NK-92 treated with Interleukin-12 subunit alpha and Interleukin-12 subunit beta, amount 100 ng/mL, for 24 hours (cell line): ENCODE measurements at regions not wholly inside any gene's neighbourhood (a gene's known extent, or its start where the extent isn't known, plus 50 kb on each side); places are given as distances from the start of the nearest gene placed in this dataset.

ENCODE experiments used
- DNase-seq: peaks from one replicate; lab custom pipeline; 2025; lab: John Stamatoyannopoulos, UW

- no peak for DNase-seq
Measured at GRCh38 chr2:226159875-226160479, 639.6 kb downstream of the IRS1 start.

GRCh38 chr2:226158940-226159339 is 640.7 kb downstream of the IRS1 start:
- no peak for DNase-seq

DNA sequence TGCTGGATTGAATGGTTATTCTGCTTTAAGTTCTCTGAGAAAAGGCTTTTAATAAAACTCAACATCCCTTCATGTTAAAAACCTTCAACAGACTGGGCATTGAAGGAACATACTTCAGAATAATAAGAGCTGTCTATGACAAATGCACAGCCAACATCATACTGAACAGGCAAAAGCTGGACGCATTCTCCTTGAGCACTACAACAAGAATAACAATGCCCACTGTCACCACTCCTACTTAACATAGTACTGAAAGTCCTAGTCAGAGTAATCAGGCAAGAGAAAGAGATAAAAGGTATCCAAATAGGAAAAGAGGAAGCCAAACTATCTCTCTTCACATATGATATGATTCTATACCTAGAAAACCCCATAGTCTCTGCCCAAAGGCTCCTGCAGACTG is 641.4 kb downstream of the IRS1 start:
- no peak for DNase-seq

GRCh38 chr2:226155093-226155875 is 644.3 kb downstream of the IRS1 start:
- no peak for DNase-seq

GRCh38 chr2:226154610-226155009 is 645.0 kb downstream of the IRS1 start:
- no peak for DNase-seq

DNA sequence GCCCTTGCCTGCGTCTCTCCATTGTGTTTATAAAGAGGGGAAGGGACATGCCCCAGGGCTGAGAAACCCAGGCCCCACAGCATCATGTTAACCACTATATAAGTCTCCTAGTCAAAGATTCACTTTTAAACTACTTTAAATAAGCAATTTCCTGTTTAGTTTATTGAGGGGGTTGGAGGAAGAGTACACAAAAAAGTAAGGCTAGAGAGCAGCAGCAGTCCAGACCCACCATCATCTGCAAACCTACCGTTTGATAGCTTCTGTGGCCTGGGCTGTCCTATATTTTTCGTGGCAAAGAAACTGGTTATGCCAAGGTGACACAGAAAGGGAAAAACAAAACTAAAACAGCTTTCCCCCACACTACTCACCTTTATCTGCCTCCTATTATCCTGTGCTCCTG is 646.1 kb downstream of the IRS1 start:
- no peak for DNase-seq

DNA sequence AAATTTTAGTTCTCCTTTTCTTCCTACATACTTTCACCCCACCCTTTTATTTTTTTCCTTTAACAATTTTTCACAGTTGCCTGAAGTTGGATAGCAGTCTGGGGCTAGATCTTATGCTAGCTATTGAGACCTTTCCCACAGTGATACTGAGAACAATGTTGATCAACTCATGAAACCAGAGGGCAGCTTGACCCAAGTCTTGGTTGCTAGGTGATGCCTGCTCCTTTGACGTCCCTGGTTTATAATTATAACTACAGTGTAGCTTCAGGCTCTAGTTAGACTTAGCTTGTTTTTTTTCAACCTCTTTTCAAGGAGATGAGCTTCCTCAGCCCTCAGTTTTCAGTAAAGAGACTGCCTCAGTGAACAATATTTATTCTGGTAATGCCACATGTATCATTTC is 648.5 kb downstream of the IRS1 start:
- no peak for DNase-seq

DNA sequence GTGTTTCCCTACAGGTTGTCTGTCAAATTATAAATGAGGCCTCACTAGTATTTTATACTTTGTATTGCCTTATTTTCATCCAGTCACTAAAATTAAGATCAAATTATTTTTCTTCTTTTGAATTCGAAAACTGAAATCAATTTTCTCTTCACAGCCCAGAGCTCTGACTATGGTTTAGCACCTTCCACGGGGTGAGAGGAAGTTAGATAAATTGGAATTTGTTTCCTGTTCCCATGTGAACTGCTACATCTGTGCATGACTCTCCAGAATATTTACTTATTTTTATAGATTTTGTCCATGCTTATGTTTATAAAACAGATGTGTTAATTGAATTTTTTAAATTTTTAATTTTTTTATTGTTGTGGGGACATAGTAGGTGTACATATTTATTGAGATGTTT is 656.5 kb downstream of the IRS1 start:
- no peak for DNase-seq

- no peak for DNase-seq
Measured at GRCh38 chr2:226142463-226142862, 657.2 kb downstream of the IRS1 start.

DNA sequence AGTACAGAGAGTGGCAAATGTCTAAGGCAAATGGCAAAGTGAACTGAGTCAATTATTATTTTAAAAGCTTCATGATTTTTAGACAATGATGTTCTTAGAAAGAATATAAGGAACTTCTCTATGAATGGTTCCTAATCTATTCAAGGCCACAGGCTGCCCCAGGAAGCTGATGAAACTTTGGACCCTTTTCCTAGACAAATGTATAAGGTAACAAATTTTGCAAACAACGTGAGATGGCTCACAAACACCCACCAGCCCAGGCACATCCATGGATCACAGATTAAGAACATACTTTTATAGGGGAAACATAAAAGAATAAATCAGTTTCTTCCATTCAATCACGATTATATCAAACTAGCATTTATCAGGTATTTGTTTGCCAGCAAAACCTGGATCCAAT is 659.0 kb downstream of the IRS1 start:
- DNase-seq, result no peak

DNA sequence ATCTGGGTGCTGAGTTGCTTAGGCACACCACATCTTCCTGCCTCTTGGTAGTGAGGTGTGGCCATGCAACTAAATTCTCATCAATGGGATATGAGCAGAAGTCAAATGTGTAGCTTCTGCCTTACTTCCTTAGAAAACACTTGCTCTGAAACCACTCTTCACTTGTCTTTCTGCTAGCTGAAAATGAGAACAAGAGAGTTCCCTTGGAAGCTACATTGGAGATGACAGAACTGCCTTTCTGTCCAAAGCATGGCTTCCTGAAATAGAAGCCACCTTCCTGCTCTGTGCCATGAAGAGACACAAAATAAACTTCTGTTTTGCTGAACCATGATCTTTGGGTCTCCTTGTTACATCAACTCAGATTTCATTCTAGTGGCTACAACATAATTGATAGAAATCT is 659.9 kb downstream of the IRS1 start:
- DNase-seq, result no peak

GRCh38 chr2:226137201-226137811 is 662.3 kb downstream of the IRS1 start:
- no peak for DNase-seq

GRCh38 chr2:226136739-226137138 is 662.9 kb downstream of the IRS1 start:
- no peak for DNase-seq

- no peak for DNase-seq
Measured at GRCh38 chr2:226135861-226136548, 663.6 kb downstream of the IRS1 start.

- no peak for DNase-seq
Measured at GRCh38 chr2:226132323-226133215, 667.1 kb downstream of the IRS1 start.

GRCh38 chr2:226131299-226131784 is 668.3 kb downstream of the IRS1 start:
- no peak for DNase-seq

GRCh38 chr2:226130192-226130591 is 669.4 kb downstream of the IRS1 start:
- DNase-seq, result no peak

DNA sequence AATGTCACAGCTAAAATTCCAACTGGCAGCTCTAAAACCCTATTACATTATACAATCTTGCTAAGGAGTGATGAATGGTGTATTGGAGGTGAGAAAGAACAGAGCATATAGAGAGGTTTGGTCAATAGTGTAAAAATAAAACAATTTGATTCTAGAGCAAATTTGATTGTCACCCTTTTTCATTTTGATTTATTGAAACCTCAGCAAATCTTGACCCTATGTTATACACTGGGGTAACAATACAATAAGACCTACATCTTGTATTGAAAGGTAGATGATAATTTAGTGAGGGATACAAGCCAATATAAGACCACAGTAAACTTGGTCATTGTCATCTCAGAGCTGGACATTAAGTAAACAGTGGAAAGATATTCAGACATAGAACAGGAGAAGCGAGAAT is 671.9 kb downstream of the IRS1 start:
- DNase-seq, result no peak

- no peak for DNase-seq
Measured at GRCh38 chr2:226126104-226126503, 673.5 kb downstream of the IRS1 start.

DNA sequence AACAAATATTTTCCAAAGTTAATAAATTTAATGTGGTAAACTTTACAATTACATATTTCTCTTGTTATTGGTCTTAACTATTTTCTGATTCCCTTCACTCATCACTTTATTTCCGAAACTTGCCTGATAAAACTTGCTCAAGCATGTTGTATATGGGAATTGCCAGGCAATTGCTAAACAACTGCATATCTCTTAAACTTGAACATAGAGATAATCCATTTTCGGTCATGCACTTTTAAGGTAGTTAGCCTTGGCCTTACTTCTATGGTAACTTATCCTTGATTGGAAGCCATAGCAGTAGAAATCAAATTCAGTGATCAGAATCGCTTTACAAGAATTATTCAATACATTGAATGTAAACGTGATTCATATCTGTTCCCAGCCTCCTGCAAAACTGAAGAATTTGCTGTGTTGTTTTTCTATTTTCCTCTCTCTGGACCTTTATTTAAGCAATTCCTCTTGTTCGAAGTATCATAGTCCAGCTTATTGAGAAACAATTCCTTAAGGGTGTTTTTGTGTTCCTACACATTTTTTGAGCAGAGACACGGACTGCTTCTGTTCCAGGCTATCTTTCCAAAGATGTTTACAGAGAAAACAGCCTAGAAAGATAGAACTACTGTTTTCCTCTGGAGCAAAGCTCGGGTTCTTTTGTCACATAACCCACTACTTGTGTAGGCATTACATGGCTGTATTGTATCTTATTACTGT is 674.3 kb downstream of the IRS1 start:
- DNase-seq, result no peak

- DNase-seq, result no peak
Measured at GRCh38 chr2:226124548-226125011, 675.0 kb downstream of the IRS1 start.
